ENCODE measurements at regions not wholly inside any gene's neighbourhood (a gene's known extent, or its start where the extent isn't known, plus 50 kb on each side); places are given as distances from the start of the nearest gene placed in this dataset.

- DNase-seq (no peak), ATAC-seq (no peak)
- intact Hi-C loops (cut with DNase I) = no loop called here
Observed at GRCh38 chr4:133637161-133637560, 488.1 kb downstream of the PCDH10 start.

- DNase-seq (no peak), ATAC-seq (no peak)
- intact Hi-C loops (cut with DNase I) = no loop called here
Observed at GRCh38 chr4:133624744-133625143, 475.6 kb downstream of the PCDH10 start.

GRCh38 chr4:133623847-133624246, 474.8 kb downstream of the PCDH10 start:
- DNase-seq (no peak), ATAC-seq (no peak)
- intact Hi-C loops (cut with DNase I) = no loop called here

- no peak for DNase-seq
- ATAC-seq = no peak
- intact Hi-C loops (cut with DNase I) = no loop called here
Observed at GRCh38 chr4:133621628-133622027, 472.5 kb downstream of the PCDH10 start.

GRCh38 chr4:133620555-133620954, 471.5 kb downstream of the PCDH10 start:
- intact Hi-C loops (cut with DNase I) = no loop called here
- ATAC-seq (no peak), DNase-seq (no peak)

- DNase-seq (no peak), ATAC-seq (no peak)
- intact Hi-C loops (cut with DNase I) = no loop called here
Observed at GRCh38 chr4:133618963-133619362, 469.9 kb downstream of the PCDH10 start.

GRCh38 chr4:133600008-133600407, 450.9 kb downstream of the PCDH10 start:
- DNase-seq (no peak), ATAC-seq (no peak)
- intact Hi-C loops (cut with DNase I) = no loop called here

GRCh38 chr4:133598779-133599178, 449.7 kb downstream of the PCDH10 start:
- no peak for ATAC-seq
- DNase-seq = no peak
- intact Hi-C loops (cut with DNase I) = no loop called here

- intact Hi-C loops (cut with DNase I) = no loop called here
- ATAC-seq (no peak), DNase-seq (no peak)
Observed at GRCh38 chr4:133597251-133597650, 448.2 kb downstream of the PCDH10 start.

- ATAC-seq = no peak
- intact Hi-C loops (cut with DNase I) = no loop called here
Observed at GRCh38 chr4:133596459-133596858, 447.4 kb downstream of the PCDH10 start.

GRCh38 chr4:133594390-133595207, 445.5 kb downstream of the PCDH10 start:
- ATAC-seq = no peak
- intact Hi-C loops (cut with DNase I) = no loop called here
- no peak for DNase-seq

More at GRCh38 chr4:133596459-133596858, 447.4 kb downstream of the PCDH10 start:
- no peak for DNase-seq

GRCh38 chr4:133593764-133594163, 444.7 kb downstream of the PCDH10 start:
- ATAC-seq (no peak), DNase-seq (no peak)
- intact Hi-C loops (cut with DNase I) = no loop called here

GRCh38 chr4:133592591-133592990, 443.5 kb downstream of the PCDH10 start:
- ATAC-seq (no peak), DNase-seq (no peak)
- intact Hi-C loops (cut with DNase I) = no loop called here

- intact Hi-C loops (cut with DNase I) = no loop called here
- no peak for ATAC-seq
Observed at GRCh38 chr4:133592106-133592505, 443.0 kb downstream of the PCDH10 start.

GRCh38 chr4:133588306-133588705, 439.2 kb downstream of the PCDH10 start:
- intact Hi-C loops (cut with DNase I) = no loop called here
- ATAC-seq (no peak), DNase-seq (no peak)

More at GRCh38 chr4:133592106-133592505, 443.0 kb downstream of the PCDH10 start:
- no peak for DNase-seq

GRCh38 chr4:133585323-133585722, 436.2 kb downstream of the PCDH10 start:
- no peak for ATAC-seq
- intact Hi-C loops (cut with DNase I) = no loop called here
- no peak for DNase-seq

- ATAC-seq = no peak
- intact Hi-C loops (cut with DNase I) = no loop called here
Observed at GRCh38 chr4:133584714-133585113, 435.6 kb downstream of the PCDH10 start.

GRCh38 chr4:133581996-133582619, 433.0 kb downstream of the PCDH10 start:
- no peak for DNase-seq
- no peak for ATAC-seq
- intact Hi-C loops (cut with DNase I) = no loop called here

More at GRCh38 chr4:133584714-133585113, 435.6 kb downstream of the PCDH10 start:
- no peak for DNase-seq

- intact Hi-C loops (cut with DNase I) = no loop called here
- no peak for ATAC-seq
- no peak for DNase-seq
Observed at GRCh38 chr4:133574248-133574647, 425.2 kb downstream of the PCDH10 start.

GRCh38 chr4:133565379-133565778, 416.3 kb downstream of the PCDH10 start:
- ATAC-seq (no peak), DNase-seq (no peak)
- intact Hi-C loops (cut with DNase I) = no loop called here

GRCh38 chr4:133559987-133560386, 410.9 kb downstream of the PCDH10 start:
- intact Hi-C loops (cut with DNase I) = no loop called here
- no peak for ATAC-seq
- DNase-seq = no peak
